IMR-90 (cell line): ENCODE measurements at regions not wholly inside any gene's neighbourhood (a gene's known extent, or its start where the extent isn't known, plus 50 kb on each side); places are given as distances from the start of the nearest gene placed in this dataset.

ENCODE experiments used
- ATAC-seq: fragments of 200-7000 bp; cut with Tn5 transposase; 2 replicates; pipeline ENCODE4 v1.9.1; 2020; ENCODE audit warnings: low read depth, mild to moderate bottlenecking, moderate library complexity
- BruUV-seq: library from RNA; stranded (reverse); fragments of 400-500 nt; replicated peaks from 2 replicates; lab custom pipeline; 2021; lab: Mats Ljungman, UMichigan
- CTCF ChIA-PET: fragments of 300-600 bp; formaldehyde crosslinking; extraction: SDS; loops from one replicate; lab custom pipeline; 2021; ENCODE audit warnings: antibody characterized with exemption; lab: Yijun Ruan, JAX
- POLR2A ChIA-PET: fragments of 300-600 bp; sonication (Branson Sonifier 250); formaldehyde crosslinking; loops from one replicate; lab custom pipeline; 2022; ENCODE audit warnings: antibody characterized with exemption; ENCODE audit not compliant: unreplicated experiment; lab: Charles Lee
- DNase-seq: peaks from one replicate; pipeline ENCODE4 v3.0.0; 2013
- H2AFZ ChIP-seq: replicated peaks from 2 replicates; pipeline ENCODE3; 2013; ENCODE audit warnings: low read length, mild to moderate bottlenecking; ENCODE audit not compliant: poor library complexity
- H2AK5ac ChIP-seq: 2 replicates; pipeline ENCODE4 v1.6.1; 2013; ENCODE audit warnings: low read depth, low read length, inconsistent platforms
- H2AK9ac ChIP-seq: replicated peaks from 2 replicates; pipeline ENCODE3; 2013; ENCODE audit warnings: mild to moderate bottlenecking, low read depth, low read length, moderate library complexity; ENCODE audit not compliant: poor library complexity
- H2BK120ac ChIP-seq: 2 replicates; pipeline ENCODE4 v1.6.1; 2013; ENCODE audit warnings: low read depth, low read length, inconsistent platforms
- H2BK15ac ChIP-seq: 3 replicates; pipeline ENCODE4 v1.6.1; 2013; ENCODE audit warnings: low read depth, low read length, inconsistent platforms
- H2BK20ac ChIP-seq: 2 replicates; pipeline ENCODE4 v1.6.1; 2013; ENCODE audit warnings: low read depth, mild to moderate bottlenecking, inconsistent platforms, low read length, moderate library complexity
- H2BK5ac ChIP-seq: 2 replicates; pipeline ENCODE4 v1.6.1; 2013; ENCODE audit warnings: mild to moderate bottlenecking, low read depth, low read length, inconsistent platforms; ENCODE audit not compliant: poor library complexity, severe bottlenecking
- H3K14ac ChIP-seq: replicated peaks from 2 replicates; pipeline ENCODE4 v1.6.1; 2013; ENCODE audit warnings: low read depth, low read length, inconsistent platforms
- H3K18ac ChIP-seq: 2 replicates; pipeline ENCODE4 v1.6.1; 2013; ENCODE audit warnings: low read depth, low read length, control low read depth
- H3K23ac ChIP-seq: 2 replicates; pipeline ENCODE4 v1.6.1; 2013; ENCODE audit warnings: low read depth, low read length, inconsistent platforms
- H3K27ac ChIP-seq: 2 replicates; pipeline ENCODE4 v1.5.1; 2013; ENCODE audit warnings: mild to moderate bottlenecking, control low read depth, low read length; ENCODE audit not compliant: insufficient read depth
- H3K27me3 ChIP-seq: 2 replicates; pipeline ENCODE4 v1.6.1; 2013; ENCODE audit warnings: low read length; ENCODE audit not compliant: control insufficient read depth, insufficient read depth
- H3K36me3 ChIP-seq: 2 replicates; pipeline ENCODE4 v1.6.1; 2013; ENCODE audit warnings: low read length, mixed read lengths; ENCODE audit not compliant: control insufficient read depth, insufficient read depth
- H3K4ac ChIP-seq: 2 replicates; pipeline ENCODE4 v1.6.1; 2013; ENCODE audit warnings: low read depth, low read length, inconsistent platforms
- H3K4me1 ChIP-seq: 2 replicates; pipeline ENCODE4 v1.6.1; 2013; ENCODE audit warnings: low read length, mixed read lengths; ENCODE audit not compliant: control insufficient read depth, insufficient read depth
- H3K4me2 ChIP-seq: 2 replicates; pipeline ENCODE4 v1.6.1; 2013; ENCODE audit warnings: low read depth, mild to moderate bottlenecking, control low read depth, low read length, moderate library complexity
- H3K4me3 ChIP-seq: 2 replicates; pipeline ENCODE4 v1.5.1; 2013; ENCODE audit warnings: low read depth, mild to moderate bottlenecking, control low read depth, low read length, moderate library complexity; ENCODE audit not compliant: insufficient read depth
- H3K56ac ChIP-seq: 2 replicates; pipeline ENCODE4 v1.6.1; 2013; ENCODE audit warnings: low read length, inconsistent platforms; ENCODE audit not compliant: insufficient read depth; ENCODE audit errors: extremely low read depth
- H3K79me1 ChIP-seq, 2 experiments: 2 replicates each; pipeline ENCODE4 v1.6.1; 2013; ENCODE audit warnings: low read length in 2 of 2, inconsistent platforms in 1 of 2, low read depth in 1 of 2
- H3K9ac ChIP-seq: 2 replicates; pipeline ENCODE4 v1.6.1; 2013; ENCODE audit warnings: low read depth, low read length, control low read depth
- H3K9me1 ChIP-seq: 2 replicates; pipeline ENCODE4 v1.6.1; 2013; ENCODE audit warnings: low read length, inconsistent platforms; ENCODE audit not compliant: insufficient read depth
- H3K9me3 ChIP-seq: 2 replicates; pipeline ENCODE4 v1.6.1; 2013; ENCODE audit warnings: low read length; ENCODE audit not compliant: control insufficient read depth, insufficient read depth
- H4K20me1 ChIP-seq: 2 replicates; pipeline ENCODE4 v1.6.1; 2013; ENCODE audit warnings: low read length, inconsistent platforms; ENCODE audit not compliant: insufficient read depth
- H4K5ac ChIP-seq: 2 replicates; pipeline ENCODE4 v1.6.1; 2013; ENCODE audit warnings: mild to moderate bottlenecking, low read depth, low read length, control low read depth
- H4K8ac ChIP-seq, 2 experiments: 2 replicates each; pipeline ENCODE4 v1.6.1; 2013; ENCODE audit warnings: low read depth in 2 of 2, low read length in 2 of 2, control low read depth in 1 of 2, inconsistent platforms in 1 of 2
- H4K91ac ChIP-seq: 2 replicates; pipeline ENCODE4 v1.6.1; 2013; ENCODE audit warnings: low read depth, low read length, inconsistent platforms; ENCODE audit not compliant: insufficient read depth
- CHD1 ChIP-seq: IDR thresholded peaks from 2 replicates; pipeline ENCODE4 v1.6.1; 2012; ENCODE audit warnings: low read depth, low read length, improper control_type of control experiment
- FOS ChIP-seq: fragments of 150-350 bp; IDR thresholded peaks from 2 replicates; pipeline ENCODE4 v1.6.1; 2016; ENCODE audit warnings: low read depth, low read length
- RFX5 ChIP-seq: IDR thresholded peaks from 2 replicates; pipeline ENCODE4 v1.8.0; 2012; ENCODE audit warnings: low read depth, mild to moderate bottlenecking, low read length, moderate library complexity
- SMC3 ChIP-seq: fragments of 150-350 bp; IDR thresholded peaks from 2 replicates; pipeline ENCODE4 v1.6.1; 2016; ENCODE audit warnings: low read depth, mild to moderate bottlenecking, antibody characterized with exemption, low read length, moderate library complexity
- WGBS, 2 experiments: methylation state at CpG; one replicate each; pipeline versions ENCODE4 v1.1.5 to v1.1.7; 2013; ENCODE audit warnings: missing lambda C conversion rate in 2 of 2; ENCODE audit not compliant: insufficient read length in 1 of 2; ENCODE audit errors: extremely low coverage in 2 of 2; 5-methylcytosine and 5-hydroxymethylcytosine counted together
- dilution Hi-C: fragments of 300-500 bp; cut with HindIII; formaldehyde crosslinking; loops from one replicate; pipeline ENCODE4 v1.14.3; 2018; ENCODE audit warnings: low sequenced_read_pairs; ENCODE audit not compliant: unreplicated experiment
- in situ Hi-C: fragments of 300-500 bp; cut with MboI; formaldehyde crosslinking; loops from 3 replicates; pipeline ENCODE4 v1.14.3; 2019; ENCODE audit warnings: low sequenced_read_pairs, inconsistent platforms, mixed read lengths
- intact Hi-C: fragments of 100-400 bp; cut with micrococcal nuclease; formaldehyde crosslinking; loops from 2 replicates; pipeline ENCODE4 v1.10.0; 2022

DNA sequence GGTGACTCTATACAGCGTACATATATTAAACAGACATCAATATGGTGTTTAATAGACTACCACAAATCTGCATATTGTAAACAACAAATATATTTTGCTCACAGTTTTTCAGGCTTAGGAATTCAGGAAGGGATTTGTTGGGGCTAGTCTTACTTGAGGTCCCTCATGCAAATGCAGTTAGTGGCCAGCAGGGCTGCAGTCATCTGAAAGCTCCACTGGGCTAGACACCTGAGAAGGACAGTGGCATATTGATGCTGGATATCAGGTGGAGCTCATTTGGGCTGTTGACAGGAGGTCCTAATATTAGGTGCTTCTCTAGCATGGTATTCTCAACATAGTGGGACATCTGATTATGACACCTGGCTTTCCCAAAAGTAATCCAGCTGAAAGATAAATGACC lies 493.8 kb upstream of the PABPC4L start:
- Histone ChIP-seq H3K27me3 (no peaks in the 10 kb centered on the region), H3K9me1 (no peaks in the 10 kb centered on the region), H2BK15ac (no peak overlapping the region), H3K4me3 (no peak overlapping the region), H3K36me3 (no peaks in the 10 kb centered on the region), H2AFZ (no peak overlapping the region), H4K91ac (no peak overlapping the region), H4K5ac (no peak overlapping the region), H3K9me3 (no peaks in the 10 kb centered on the region), H3K18ac (no peak overlapping the region), H3K4me2 (no peak overlapping the region), H3K14ac (no peak overlapping the region), H2BK120ac (no peak overlapping the region), H2AK9ac (no peak overlapping the region), H2BK20ac (no peak overlapping the region), H2AK5ac (no peak overlapping the region), H3K23ac (no peak overlapping the region), H3K4ac (no peak overlapping the region), H4K8ac (no peak overlapping the region), H3K56ac (no peak overlapping the region), H3K4me1 (no peaks in the 10 kb centered on the region), H3K27ac (no peak overlapping the region), H3K79me1 (no peaks in the 10 kb centered on the region), H2BK5ac (no peak overlapping the region), H4K20me1 (no peaks in the 10 kb centered on the region), H3K9ac (no peak overlapping the region)
- dilution Hi-C loops (no loop called here), in situ Hi-C loops (no loop called here), intact Hi-C loops (no loop called here)
- TF ChIP-seq CHD1: no peak
- TF ChIP-seq SMC3: no peak
- no peak for TF ChIP-seq RFX5
- TF ChIP-seq FOS: no peak
- no CpG with 5 or more reads among the region's 1 CpG for WGBS, 2 experiments
- ATAC-seq (no peak), DNase-seq (no peak)
- CTCF ChIA-PET: interaction anchor here (0.6 kb wide), 1 partner anchor 19 kb away, joined by 4 read pairs; no protein-coding TSS in a partner anchor
- no TSS peak for BruUV-seq
- POLR2A ChIA-PET: no interaction called here
